Liver (tissue), 8 donors: ENCODE measurements at regions not wholly inside any gene's neighbourhood (a gene's known extent, or its start where the extent isn't known, plus 50 kb on each side); places are given as distances from the start of the nearest gene placed in this dataset.

Source experiments
- DNase-seq: peaks from one replicate; pipeline ENCODE4 v3.0.0-alpha.2; 2017; ENCODE audit warnings: low spot score
- H3K27ac ChIP-seq, 2 donors: one replicate each; pipeline ENCODE4 v1.7.0; 2013; ENCODE audit warnings: inconsistent platforms in 2 of 2, low read length in 2 of 2, control low read depth in 1 of 2, low read depth in 1 of 2, mild to moderate bottlenecking in 1 of 2
- H3K27me3 ChIP-seq, 4 donors: one replicate each; pipeline versions ENCODE4 v1.6.1 to v1.7.0; 2013; ENCODE audit warnings: low read length in 3 of 4, inconsistent platforms in 1 of 4, mild to moderate bottlenecking in 1 of 4, moderate library complexity in 1 of 4; ENCODE audit not compliant: control insufficient read depth in 4 of 4, insufficient read depth in 4 of 4
- H3K36me3 ChIP-seq, 4 donors: one replicate each; pipeline versions ENCODE4 v1.6.1 to v1.7.0; 2013; ENCODE audit warnings: low read length in 3 of 4, mild to moderate bottlenecking in 3 of 4, low read depth in 1 of 4, moderate library complexity in 1 of 4; ENCODE audit not compliant: control insufficient read depth in 4 of 4, insufficient read depth in 3 of 4
- H3K4me1 ChIP-seq, 4 donors: one replicate each; pipeline versions ENCODE4 v1.6.1 to v1.7.0; 2013; ENCODE audit warnings: low read length in 3 of 4, mild to moderate bottlenecking in 3 of 4, moderate library complexity in 1 of 4; ENCODE audit not compliant: control insufficient read depth in 4 of 4, insufficient read depth in 4 of 4
- H3K4me3 ChIP-seq, 3 donors: one replicate each; pipeline versions ENCODE4 v1.6.1 to v1.7.0; 2013; ENCODE audit warnings: low read length in 3 of 3, control low read depth in 1 of 3, low read depth in 1 of 3, mild to moderate bottlenecking in 1 of 3
- H3K9ac ChIP-seq, 2 donors: one replicate each; pipeline ENCODE4 v1.7.0; 2013; ENCODE audit warnings: low read length in 2 of 2, mild to moderate bottlenecking in 2 of 2, moderate library complexity in 2 of 2, control low read depth in 1 of 2, low read depth in 1 of 2
- H3K9me3 ChIP-seq, 4 donors: one replicate each; pipeline versions ENCODE4 v1.6.1 to v1.7.0; 2013; ENCODE audit warnings: low read length in 3 of 4; ENCODE audit not compliant: control insufficient read depth in 4 of 4
- EGR1 ChIP-seq, 2 donors: IDR thresholded peaks; 2 replicates each; pipeline ENCODE4 v1.6.1; 2016 to 2018; ENCODE audit warnings: antibody characterized with exemption in 2 of 2, low read depth in 2 of 2
- FOXA1 ChIP-seq: IDR thresholded peaks from 2 replicates; pipeline ENCODE4 v1.6.1; 2016; ENCODE audit warnings: antibody characterized with exemption
- FOXA2 ChIP-seq: IDR thresholded peaks from 2 replicates; pipeline ENCODE4 v1.6.1; 2016; ENCODE audit warnings: antibody characterized with exemption
- GABPA ChIP-seq, 2 donors: IDR thresholded peaks in 1 of 2; conservative IDR thresholded peaks in 1 of 2; 2 replicates each; pipeline ENCODE4 v1.6.1; 2016; ENCODE audit warnings: antibody characterized with exemption in 2 of 2, mild to moderate bottlenecking in 1 of 2, moderate library complexity in 1 of 2
- HNF4A ChIP-seq, 2 donors: conservative IDR thresholded peaks; 2 replicates each; pipeline ENCODE4 v1.6.1; 2016; ENCODE audit warnings: antibody characterized with exemption in 2 of 2, mild to moderate bottlenecking in 2 of 2
- HNF4G ChIP-seq: IDR thresholded peaks from 2 replicates; pipeline ENCODE4 v1.6.1; 2016; ENCODE audit warnings: antibody characterized with exemption
- JUND ChIP-seq, 2 donors: IDR thresholded peaks; 2 replicates each; pipeline ENCODE4 v1.6.1; 2016; ENCODE audit warnings: antibody characterized with exemption in 2 of 2
- MAX ChIP-seq: IDR thresholded peaks from 2 replicates; pipeline ENCODE4 v1.6.1; 2016; ENCODE audit warnings: antibody characterized with exemption
- NR2F2 ChIP-seq: IDR thresholded peaks from 2 replicates; pipeline ENCODE4 v1.6.1; 2016; ENCODE audit warnings: antibody characterized with exemption
- RAD21 ChIP-seq, 2 donors: IDR thresholded peaks; 2 replicates each; pipeline ENCODE4 v1.6.1; 2016; ENCODE audit warnings: antibody characterized with exemption in 2 of 2, mild to moderate bottlenecking in 2 of 2
- REST ChIP-seq: IDR thresholded peaks from 2 replicates; pipeline ENCODE4 v1.6.1; 2016; ENCODE audit warnings: antibody characterized with exemption, mild to moderate bottlenecking
- RXRA ChIP-seq, 2 donors: IDR thresholded peaks; 2 replicates each; pipeline ENCODE4 v1.6.1; 2017 to 2018; ENCODE audit warnings: antibody characterized with exemption in 2 of 2, mild to moderate bottlenecking in 1 of 2
- SP1 ChIP-seq: IDR thresholded peaks from 2 replicates; pipeline ENCODE4 v1.6.1; 2018; ENCODE audit warnings: antibody characterized with exemption, mild to moderate bottlenecking
- TAF1 ChIP-seq: conservative IDR thresholded peaks from 2 replicates; pipeline ENCODE4 v1.6.1; 2016; ENCODE audit warnings: antibody characterized with exemption, mild to moderate bottlenecking
- YY1 ChIP-seq: IDR thresholded peaks from 2 replicates; pipeline ENCODE4 v1.6.1; 2016; ENCODE audit warnings: antibody characterized with exemption, mild to moderate bottlenecking
- WGBS: extraction: QIAGEN DNeasy Blood & Tissue Kit; methylation state at CpG from one replicate; pipeline ENCODE4 v1.1.7; 2013; 5-methylcytosine and 5-hydroxymethylcytosine counted together
- TF ChIP-seq, protein P1 (sequence below): IDR thresholded peaks from 2 replicates; pipeline ENCODE4 v1.6.1; 2016; ENCODE audit warnings: antibody characterized with exemption
- TF ChIP-seq, protein P2 (sequence below): fragments of 150-350 bp; IDR thresholded peaks from 2 replicates; pipeline ENCODE4 v1.5.1; 2017; ENCODE audit warnings: improper control_type of control experiment, low read depth, low read length; ENCODE audit not compliant: missing input control
- TF ChIP-seq, protein P3 (sequence below): IDR thresholded peaks from 2 replicates; pipeline ENCODE4 v1.6.1; 2016; ENCODE audit warnings: antibody characterized with exemption
- donor health status: healthy.
- donor health status: healthy.
- donor health status: healthy.
- donor health status: healthy.
- donor health status: healthy.

DNA sequence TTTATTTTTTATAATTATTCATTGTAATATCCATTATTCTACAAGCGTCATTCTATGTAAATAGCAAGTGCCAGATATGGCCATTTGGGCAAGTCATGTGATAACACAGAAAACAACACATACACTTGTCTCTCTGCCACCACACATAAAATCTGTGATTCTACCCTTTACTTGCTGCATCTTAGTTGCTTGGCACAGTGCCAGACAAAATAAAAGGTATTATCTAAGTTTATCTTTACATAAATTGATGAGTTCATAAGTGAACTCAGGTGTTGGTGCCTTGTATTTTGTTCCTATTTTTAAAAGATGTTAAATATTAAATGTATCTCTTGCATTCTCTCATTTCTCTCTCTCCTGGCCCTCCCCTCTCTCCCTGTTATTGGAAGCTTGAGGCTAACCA lies 1458.7 kb downstream of the CDH11 start:
- Histone ChIP-seq H3K9me3 (no peaks in the 10 kb centered on the region), H3K27me3 (no peaks in the 10 kb centered on the region), H3K4me3 (no peak overlapping the region), H3K4me1 (no peaks in the 10 kb centered on the region), H3K27ac (no peak overlapping the region), H3K36me3 (no peaks in the 10 kb centered on the region), H3K9ac (no peak overlapping the region)
- TF ChIP-seq TAF1 (no peak), RXRA (IDR thresholded peaks at IDR 0.05) (no peak), NR2F2 (no peak), YY1 (no peak), MAX (no peak), HNF4A (conservative IDR thresholded peaks at IDR 0.05) (no peak), REST (no peak), RAD21 (IDR thresholded peaks at IDR 0.05) (no peak), GABPA (IDR thresholded peaks at IDR 0.05 in 1 of 2, conservative IDR thresholded peaks at IDR 0.05 in 1 of 2) (no peak), EGR1 (IDR thresholded peaks at IDR 0.05; ENCODE audit: low read depth in 2 of 2) (no peak), FOXA2 (no peak), JUND (IDR thresholded peaks at IDR 0.05) (no peak), FOXA1 (no peak), HNF4G (no peak), SP1 (no peak)
- TF ChIP-seq, protein P1, sequence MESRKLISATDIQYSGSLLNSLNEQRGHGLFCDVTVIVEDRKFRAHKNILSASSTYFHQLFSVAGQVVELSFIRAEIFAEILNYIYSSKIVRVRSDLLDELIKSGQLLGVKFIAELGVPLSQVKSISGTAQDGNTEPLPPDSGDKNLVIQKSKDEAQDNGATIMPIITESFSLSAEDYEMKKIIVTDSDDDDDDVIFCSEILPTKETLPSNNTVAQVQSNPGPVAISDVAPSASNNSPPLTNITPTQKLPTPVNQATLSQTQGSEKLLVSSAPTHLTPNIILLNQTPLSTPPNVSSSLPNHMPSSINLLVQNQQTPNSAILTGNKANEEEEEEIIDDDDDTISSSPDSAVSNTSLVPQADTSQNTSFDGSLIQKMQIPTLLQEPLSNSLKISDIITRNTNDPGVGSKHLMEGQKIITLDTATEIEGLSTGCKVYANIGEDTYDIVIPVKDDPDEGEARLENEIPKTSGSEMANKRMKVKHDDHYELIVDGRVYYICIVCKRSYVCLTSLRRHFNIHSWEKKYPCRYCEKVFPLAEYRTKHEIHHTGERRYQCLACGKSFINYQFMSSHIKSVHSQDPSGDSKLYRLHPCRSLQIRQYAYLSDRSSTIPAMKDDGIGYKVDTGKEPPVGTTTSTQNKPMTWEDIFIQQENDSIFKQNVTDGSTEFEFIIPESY = no peak
- TF ChIP-seq, protein P2, sequence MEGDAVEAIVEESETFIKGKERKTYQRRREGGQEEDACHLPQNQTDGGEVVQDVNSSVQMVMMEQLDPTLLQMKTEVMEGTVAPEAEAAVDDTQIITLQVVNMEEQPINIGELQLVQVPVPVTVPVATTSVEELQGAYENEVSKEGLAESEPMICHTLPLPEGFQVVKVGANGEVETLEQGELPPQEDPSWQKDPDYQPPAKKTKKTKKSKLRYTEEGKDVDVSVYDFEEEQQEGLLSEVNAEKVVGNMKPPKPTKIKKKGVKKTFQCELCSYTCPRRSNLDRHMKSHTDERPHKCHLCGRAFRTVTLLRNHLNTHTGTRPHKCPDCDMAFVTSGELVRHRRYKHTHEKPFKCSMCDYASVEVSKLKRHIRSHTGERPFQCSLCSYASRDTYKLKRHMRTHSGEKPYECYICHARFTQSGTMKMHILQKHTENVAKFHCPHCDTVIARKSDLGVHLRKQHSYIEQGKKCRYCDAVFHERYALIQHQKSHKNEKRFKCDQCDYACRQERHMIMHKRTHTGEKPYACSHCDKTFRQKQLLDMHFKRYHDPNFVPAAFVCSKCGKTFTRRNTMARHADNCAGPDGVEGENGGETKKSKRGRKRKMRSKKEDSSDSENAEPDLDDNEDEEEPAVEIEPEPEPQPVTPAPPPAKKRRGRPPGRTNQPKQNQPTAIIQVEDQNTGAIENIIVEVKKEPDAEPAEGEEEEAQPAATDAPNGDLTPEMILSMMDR = no peak
- TF ChIP-seq, protein P3, sequence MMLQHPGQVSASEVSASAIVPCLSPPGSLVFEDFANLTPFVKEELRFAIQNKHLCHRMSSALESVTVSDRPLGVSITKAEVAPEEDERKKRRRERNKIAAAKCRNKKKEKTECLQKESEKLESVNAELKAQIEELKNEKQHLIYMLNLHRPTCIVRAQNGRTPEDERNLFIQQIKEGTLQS = no peak
- 85% methylated on average over 1 of the region's 1 CpG for WGBS
- DNase-seq = no peak

DNA sequence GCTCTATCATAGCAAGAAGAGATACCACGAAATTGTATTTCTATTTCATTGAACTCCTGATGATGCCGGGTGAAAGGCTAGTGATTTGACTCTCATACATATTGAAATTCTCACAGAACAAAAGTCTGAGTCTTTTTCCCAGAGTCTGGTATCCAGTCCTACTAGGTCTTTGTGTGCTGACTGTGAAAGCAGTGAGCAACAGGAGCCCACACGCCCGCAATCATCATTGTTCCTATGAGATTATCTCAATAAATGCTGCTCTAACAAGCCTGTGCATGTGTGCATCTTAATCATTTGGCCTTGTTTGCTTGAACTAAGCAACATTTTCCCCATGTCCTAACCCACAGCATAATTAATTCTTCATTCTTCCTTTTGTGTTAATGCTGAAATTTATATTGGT lies 1466.0 kb downstream of the CDH11 start:
- H3K36me3 ChIP-seq = no peaks in the 10 kb centered on the region
- no peaks in the 10 kb centered on the region for H3K9me3 ChIP-seq
- no peaks in the 10 kb centered on the region for H3K27me3 ChIP-seq
- H3K4me1 ChIP-seq = no peaks in the 10 kb centered on the region
- 75% methylated on average over 4 of the region's 4 CpGs for WGBS
- no peak overlapping the region for H3K9ac ChIP-seq
- no peak for DNase-seq
- H3K27ac ChIP-seq = no peak overlapping the region
- H3K4me3 ChIP-seq = no peak overlapping the region
- TF ChIP-seq, protein P2 = no peak
- no peak for TF ChIP-seq EGR1 (IDR thresholded peaks at IDR 0.05; ENCODE audit: low read depth in 2 of 2)
- TF ChIP-seq JUND (IDR thresholded peaks at IDR 0.05) = no peak
- no peak for TF ChIP-seq TAF1
- TF ChIP-seq, protein P1 = no peak
- no peak for TF ChIP-seq HNF4A (conservative IDR thresholded peaks at IDR 0.05)
- no peak for TF ChIP-seq FOXA1
- no peak for TF ChIP-seq RXRA (IDR thresholded peaks at IDR 0.05)
- TF ChIP-seq SP1 = no peak
- no peak for TF ChIP-seq HNF4G
- no peak for TF ChIP-seq GABPA (IDR thresholded peaks at IDR 0.05 in 1 of 2, conservative IDR thresholded peaks at IDR 0.05 in 1 of 2)
- no peak for TF ChIP-seq MAX
